GM12878 (cell line): ENCODE measurements at regions not wholly inside any gene's neighbourhood (a gene's known extent, or its start where the extent isn't known, plus 50 kb on each side); places are given as distances from the start of the nearest gene placed in this dataset.

ENCODE experiments used
- ATAC-seq: fragments of 200-7000 bp; cut with Tn5 transposase; 3 replicates; pipeline ENCODE4 v1.9.1; 2020; ENCODE audit warnings: mild to moderate bottlenecking, moderate library complexity
- BruUV-seq: library from RNA; stranded (reverse); fragments of 400-500 nt; replicated peaks from 2 replicates; lab custom pipeline; 2021; lab: Mats Ljungman, UMichigan
- CTCF ChIA-PET: fragments of 300-600 bp; sonication (Branson Sonifier 250); formaldehyde crosslinking; extraction: SDS; loops from one replicate; lab custom pipeline; 2021; ENCODE audit warnings: inconsistent platforms; lab: Yijun Ruan, JAX
- POLR2A ChIA-PET: fragments of 350-600 bp; formaldehyde crosslinking; extraction: SDS; loops from one replicate; lab custom pipeline; 2021; ENCODE audit warnings: inconsistent platforms; lab: Charles Lee
- RAD21 ChIA-PET: fragments of 300-600 bp; sonication (Branson Sonifier 250); formaldehyde crosslinking; loops from one replicate; lab custom pipeline; 2023; ENCODE audit warnings: antibody characterized with exemption; ENCODE audit not compliant: unreplicated experiment; lab: Charles Lee
- SMC1A ChIA-PET: fragments of 300-600 bp; sonication (Branson Sonifier 250); formaldehyde crosslinking; loops from one replicate; lab custom pipeline; 2023; ENCODE audit not compliant: unreplicated experiment, uncharacterized antibody; lab: Charles Lee
- DNase-seq: peaks from one replicate; pipeline ENCODE4 v3.0.0-alpha.2; 2011; ENCODE audit warnings: low read depth, low spot score
- FAIRE-seq: peaks from 3 replicates; lab custom pipeline; 2011; peaks lifted over from hg19 to GRCh38; lab: Jason Lieb, UNC
- H2AFZ ChIP-seq: 2 replicates; pipeline ENCODE4 v1.6.0; 2011; ENCODE audit warnings: low read depth, low read length, control low read depth; ENCODE audit not compliant: control insufficient read depth
- H3K27ac ChIP-seq: 2 replicates; pipeline ENCODE4 v1.5.1; 2011; ENCODE audit warnings: control low read depth; ENCODE audit not compliant: control insufficient read depth, insufficient read depth
- H3K27me3 ChIP-seq, 2 experiments: replicated peaks in 1 of 2; 2 replicates each; pipeline versions ENCODE4 v1.6.0 to v1.6.1; 2011; ENCODE audit warnings: low read length in 1 of 2; ENCODE audit not compliant: control insufficient read depth in 2 of 2, insufficient read depth in 2 of 2
- H3K36me3 ChIP-seq, 2 experiments: 2 replicates each; pipeline ENCODE4 v1.5.1; 2011; ENCODE audit warnings: low read length in 1 of 2; ENCODE audit not compliant: control insufficient read depth in 2 of 2, insufficient read depth in 2 of 2
- H3K4me1 ChIP-seq: 2 replicates; pipeline ENCODE4 v1.6.1; 2011; ENCODE audit warnings: mild to moderate bottlenecking, low read length, moderate library complexity, mixed read lengths; ENCODE audit not compliant: control insufficient read depth, insufficient read depth
- H3K4me2 ChIP-seq: 2 replicates; pipeline ENCODE4 v1.6.0; 2011; ENCODE audit warnings: control low read depth; ENCODE audit not compliant: control insufficient read depth, insufficient read depth
- H3K4me3 ChIP-seq: fragments of 200-600 bp; sonication (generic); 2 replicates; pipeline ENCODE4 v1.5.1; 2016
- H3K79me2 ChIP-seq: 2 replicates; pipeline ENCODE4 v1.6.0; 2011; ENCODE audit warnings: low read length; ENCODE audit not compliant: control insufficient read depth, insufficient read depth
- H3K9ac ChIP-seq: 2 replicates; pipeline ENCODE4 v1.8.0; 2011; ENCODE audit warnings: low read length, control low read depth, mixed read lengths; ENCODE audit not compliant: control insufficient read depth, insufficient read depth
- H3K9me3 ChIP-seq: replicated peaks from 3 replicates; pipeline ENCODE4 v1.5.1; 2011; ENCODE audit warnings: mild to moderate bottlenecking, low read length; ENCODE audit not compliant: control insufficient read depth, insufficient read depth
- H4K20me1 ChIP-seq: 2 replicates; pipeline ENCODE4 v1.6.0; 2011; ENCODE audit not compliant: control insufficient read depth, insufficient read depth
- CBX5 ChIP-seq: sonication (generic); IDR thresholded peaks from 2 replicates; pipeline ENCODE4 v1.6.1; 2016; ENCODE audit warnings: low read depth, moderate library complexity, mild to moderate bottlenecking, inconsistent platforms
- ESRRA ChIP-seq: IDR thresholded peaks from 2 replicates; pipeline ENCODE4 v1.6.1; 2012; ENCODE audit warnings: mild to moderate bottlenecking, low read length, improper control_type of control experiment
- IKZF1 ChIP-seq: fragments of 450-650 bp; conservative IDR thresholded peaks from 2 replicates; pipeline ENCODE4 v1.6.1; 2017; ENCODE audit warnings: antibody characterized with exemption, mild to moderate bottlenecking
- IKZF2 ChIP-seq, 2 experiments: fragments of 450-650 bp; IDR thresholded peaks; 2 replicates each; pipeline ENCODE4 v1.6.1; 2017; ENCODE audit warnings: mild to moderate bottlenecking in 2 of 2, moderate library complexity in 2 of 2
- KAT2A ChIP-seq: conservative IDR thresholded peaks from 2 replicates; pipeline ENCODE4 v1.6.1; 2011; ENCODE audit warnings: low read depth, low read length; ENCODE audit not compliant: control insufficient read depth
- MYB ChIP-seq: fragments of 150-350 bp; IDR thresholded peaks from 2 replicates; pipeline ENCODE4 v1.6.1; 2014; ENCODE audit warnings: mild to moderate bottlenecking, low read depth, low read length, borderline replicate concordance
- MYC ChIP-seq: IDR thresholded peaks from 2 replicates; pipeline ENCODE4 v1.6.1; 2011; ENCODE audit warnings: mild to moderate bottlenecking, low read length, moderate library complexity, inconsistent platforms; ENCODE audit not compliant: insufficient read depth, insufficient replicate concordance, insufficient read length, severe bottlenecking
- NFYB ChIP-seq: IDR thresholded peaks from 2 replicates; pipeline ENCODE4 v1.6.1; 2011; ENCODE audit warnings: low read depth, mild to moderate bottlenecking, low read length, improper control_type of control experiment, moderate library complexity; ENCODE audit not compliant: insufficient read depth
- NR2C1 ChIP-seq: fragments of 450-650 bp; IDR thresholded peaks from 2 replicates; pipeline ENCODE4 v1.6.1; 2017; ENCODE audit warnings: antibody characterized with exemption, mild to moderate bottlenecking, moderate library complexity
- NR2C2 ChIP-seq: IDR thresholded peaks from 2 replicates; pipeline ENCODE4 v1.6.1; 2011; ENCODE audit warnings: borderline replicate concordance, low read depth; ENCODE audit not compliant: control insufficient read depth, insufficient read length
- RB1 ChIP-seq: fragments of 450-650 bp; formaldehyde crosslinking; IDR thresholded peaks from 2 replicates; pipeline ENCODE4 v1.6.1; 2017; ENCODE audit warnings: mild to moderate bottlenecking, borderline replicate concordance
- RBBP5 ChIP-seq: fragments of 200-600 bp; sonication (generic); conservative IDR thresholded peaks from 2 replicates; pipeline ENCODE4 v1.6.1; 2016
- SREBF1 ChIP-seq: IDR thresholded peaks from 2 replicates; pipeline ENCODE4 v1.6.1; 2012; ENCODE audit warnings: mild to moderate bottlenecking, low read length
- TARDBP ChIP-seq: IDR thresholded peaks from 2 replicates; pipeline ENCODE4 v1.6.1; 2016; ENCODE audit warnings: borderline replicate concordance
- TCF3 ChIP-seq: IDR thresholded peaks from 2 replicates; pipeline ENCODE4 v1.6.1; 2012; ENCODE audit warnings: low read depth, mild to moderate bottlenecking, low read length, borderline replicate concordance; ENCODE audit not compliant: insufficient read depth
- YY1 ChIP-seq: IDR thresholded peaks from 2 replicates; pipeline ENCODE4 v1.6.1; 2011; ENCODE audit warnings: low read depth, mild to moderate bottlenecking, low read length
- ZNF207 ChIP-seq: fragments of 450-650 bp; IDR thresholded peaks from 2 replicates; pipeline ENCODE4 v1.6.1; 2014; ENCODE audit warnings: antibody characterized with exemption, mild to moderate bottlenecking, borderline replicate concordance
- WGBS: methylation state at CpG from one replicate; pipeline ENCODE4 v1.1.6; 2016; ENCODE audit warnings: low lambda C conversion rate; ENCODE audit not compliant: insufficient replicate concordance, insufficient coverage; ENCODE audit errors: missing lambda C conversion rate; 5-methylcytosine and 5-hydroxymethylcytosine counted together
- in situ Hi-C: fragments of 300-500 bp; cut with MboI; formaldehyde crosslinking; loops from 9 replicates; pipeline ENCODE4 v1.14.3; 2018; ENCODE audit warnings: mixed read lengths
- intact Hi-C: fragments of 100-400 bp; cut with micrococcal nuclease; formaldehyde crosslinking; loops from one replicate; pipeline ENCODE4 v1.14.2; 2022; ENCODE audit not compliant: unreplicated experiment
- TF ChIP-seq, protein P1 (sequence below): fragments of 450-650 bp; IDR thresholded peaks from 2 replicates; pipeline ENCODE4 v1.6.1; 2014; ENCODE audit warnings: mild to moderate bottlenecking
- TF ChIP-seq, protein P2 (sequence below): IDR thresholded peaks from 2 replicates; pipeline ENCODE4 v1.6.1; 2011; ENCODE audit warnings: low read depth, mild to moderate bottlenecking, low read length, moderate library complexity, borderline replicate concordance; ENCODE audit errors: extremely low read depth

- no peak overlapping the region for H3K27ac ChIP-seq
- H3K36me3 ChIP-seq = no peaks in the 10 kb centered on the region
- ATAC-seq = no peak
- H4K20me1 ChIP-seq = no peaks in the 10 kb centered on the region
- ChIA-PET SMC1A (interaction anchor here (0.7 to 1.1 kb wide), 3 partner anchors 11 to 46 kb away, joined by 3 to 4 read pairs (median 3); no protein-coding TSS in a partner anchor), CTCF (interaction anchor here (1.0 kb wide), 1 partner anchor 582 kb away, joined by 3 read pairs; no protein-coding TSS in a partner anchor), POLR2A (no interaction called here), RAD21 (no interaction called here)
- no peak overlapping the region for H3K9ac ChIP-seq
- H3K4me3 ChIP-seq = no peak overlapping the region
- in situ Hi-C loops = no loop called here
- no peak for FAIRE-seq
- DNase-seq = no peak
- TF ChIP-seq ZNF207 (no peak), YY1 (no peak)
- TF ChIP-seq, protein P1, sequence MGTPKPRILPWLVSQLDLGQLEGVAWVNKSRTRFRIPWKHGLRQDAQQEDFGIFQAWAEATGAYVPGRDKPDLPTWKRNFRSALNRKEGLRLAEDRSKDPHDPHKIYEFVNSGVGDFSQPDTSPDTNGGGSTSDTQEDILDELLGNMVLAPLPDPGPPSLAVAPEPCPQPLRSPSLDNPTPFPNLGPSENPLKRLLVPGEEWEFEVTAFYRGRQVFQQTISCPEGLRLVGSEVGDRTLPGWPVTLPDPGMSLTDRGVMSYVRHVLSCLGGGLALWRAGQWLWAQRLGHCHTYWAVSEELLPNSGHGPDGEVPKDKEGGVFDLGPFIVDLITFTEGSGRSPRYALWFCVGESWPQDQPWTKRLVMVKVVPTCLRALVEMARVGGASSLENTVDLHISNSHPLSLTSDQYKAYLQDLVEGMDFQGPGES = no peak
- H2AFZ ChIP-seq = no peak overlapping the region
- intact Hi-C loops = no loop called here
- H3K27me3 ChIP-seq = no peaks in the 10 kb centered on the region
- H3K79me2 ChIP-seq = no peaks in the 10 kb centered on the region
- H3K9me3 ChIP-seq = peaks cover 2% of the 10 kb centered on the region; the same call in 1 of the 3 replicates
- WGBS = 100% methylated on average over 1 of the region's 1 CpG
- H3K4me1 ChIP-seq = peaks cover 11% of the 10 kb centered on the region; the same call in 1 of the 2 replicates
- BruUV-seq = no TSS peak
- no peak overlapping the region for H3K4me2 ChIP-seq
Measured at GRCh38 chr1:59155351-59155750, 141.5 kb upstream of the FGGY start.

GRCh38 chr1:59156051-59156450 lies 140.8 kb upstream of the FGGY start:
- Histone ChIP-seq H3K9ac (no peak overlapping the region), H3K4me3 (no peak overlapping the region), H3K27me3 (no peaks in the 10 kb centered on the region), H3K36me3 (no peaks in the 10 kb centered on the region), H3K27ac (no peak overlapping the region), H4K20me1 (no peaks in the 10 kb centered on the region), H2AFZ (no peak overlapping the region), H3K4me2 (no peak overlapping the region), H3K9me3 (peaks cover 2% of the 10 kb centered on the region; the same call in 1 of the 3 replicates), H3K4me1 (peaks cover 4% of the 10 kb centered on the region; the same call in 1 of the 2 replicates), H3K79me2 (no peaks in the 10 kb centered on the region)
- ChIA-PET SMC1A (interaction anchor here (1.0 kb wide), 1 partner anchor 46 kb away, joined by 3 read pairs; no protein-coding TSS in a partner anchor), CTCF (no interaction called here), POLR2A (no interaction called here), RAD21 (no interaction called here)
- 32% methylated on average over 3 of the region's 3 CpGs for WGBS
- no peak for FAIRE-seq
- no TSS peak for BruUV-seq
- in situ Hi-C loops (no loop called here), intact Hi-C loops (no loop called here)
- ATAC-seq = no peak
- DNase-seq = no peak
- no peak for TF ChIP-seq ESRRA
- TF ChIP-seq IKZF2 (IDR thresholded peaks at IDR 0.05) = no peak
- no peak for TF ChIP-seq TARDBP
- TF ChIP-seq IKZF1 = no peak
- no peak for TF ChIP-seq MYB
- no peak for TF ChIP-seq MYC
- no peak for TF ChIP-seq RBBP5
- no peak for TF ChIP-seq NFYB
- TF ChIP-seq KAT2A = no peak
- TF ChIP-seq CBX5 = no peak
- TF ChIP-seq TCF3 = no peak
- no peak for TF ChIP-seq NR2C1
- no peak for TF ChIP-seq SREBF1
- TF ChIP-seq, protein P2, sequence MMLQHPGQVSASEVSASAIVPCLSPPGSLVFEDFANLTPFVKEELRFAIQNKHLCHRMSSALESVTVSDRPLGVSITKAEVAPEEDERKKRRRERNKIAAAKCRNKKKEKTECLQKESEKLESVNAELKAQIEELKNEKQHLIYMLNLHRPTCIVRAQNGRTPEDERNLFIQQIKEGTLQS = no peak
- TF ChIP-seq NR2C2 = no peak
- TF ChIP-seq RB1 = no peak
